Upper lobe of left lung (tissue), 6 donors: ENCODE measurements at regions not wholly inside any gene's neighbourhood (a gene's known extent, or its start where the extent isn't known, plus 50 kb on each side); places are given as distances from the start of the nearest gene placed in this dataset.

Experiments used
- ATAC-seq, 2 donors: fragments of 200-7000 bp; cut with Tn5 transposase; one replicate each; pipeline ENCODE4 v1.9.1; 2022; ENCODE audit warnings: mild to moderate bottlenecking in 2 of 2, moderate library complexity in 2 of 2; ENCODE audit not compliant: low FRiP score in 2 of 2
- DNase-seq, 2 donors: peaks; one replicate each; pipeline ENCODE4 v3.0.0-alpha.2; 2019 to 2020
- H3K27ac ChIP-seq, 4 donors: fragments of 200-600 bp; sonication (generic); one replicate each; pipeline ENCODE4 v1.5.1; 2016 to 2019
- H3K27me3 ChIP-seq, 4 donors: fragments of 200-600 bp; sonication (generic); one replicate each; pipeline ENCODE4 v1.5.1; 2017 to 2019
- H3K36me3 ChIP-seq, 4 donors: fragments of 200-600 bp; sonication (generic); one replicate each; pipeline ENCODE4 v1.5.1; 2016 to 2019
- H3K4me1 ChIP-seq, 4 donors: fragments of 200-600 bp; sonication (generic); one replicate each; pipeline ENCODE4 v1.5.1; 2018 to 2019
- H3K4me3 ChIP-seq, 4 donors: fragments of 200-600 bp; sonication (generic); one replicate each; pipeline ENCODE4 v1.5.1; 2017 to 2019; ENCODE audit warnings: mild to moderate bottlenecking in 2 of 4, moderate library complexity in 1 of 4
- H3K9me3 ChIP-seq, 4 donors: fragments of 200-600 bp; sonication (generic); one replicate each; pipeline ENCODE4 v1.5.1; 2018 to 2019
- CTCF ChIP-seq, 6 experiments: fragments of 450-650 bp in 4 of 6; fragments of 200-600 bp in 2 of 6; sonication (generic) in 2 of 6; IDR thresholded peaks; one replicate each; pipeline ENCODE4 v1.5.1; 2016 to 2019; ENCODE audit warnings: antibody characterized with exemption in 6 of 6
- EP300 ChIP-seq, 4 donors: sonication (generic); formaldehyde crosslinking; IDR thresholded peaks; one replicate each; pipeline ENCODE4 v1.5.1; 2017; ENCODE audit warnings: antibody characterized with exemption in 4 of 4, control low read depth in 2 of 4
- POLR2A ChIP-seq, 4 donors: fragments of 450-650 bp; IDR thresholded peaks; one replicate each; pipeline ENCODE4 v1.5.1; 2016 to 2017; ENCODE audit warnings: antibody characterized with exemption in 4 of 4, mild to moderate bottlenecking in 2 of 4
- POLR2AphosphoS5 ChIP-seq, 2 donors: sonication (generic); formaldehyde crosslinking; IDR thresholded peaks; one replicate each; pipeline ENCODE4 v1.5.1; 2017; ENCODE audit warnings: antibody characterized with exemption in 2 of 2
- WGBS, 2 donors: methylation state at CpG; one replicate each; pipeline ENCODE4 v1.1.5; 2017 to 2018; 5-methylcytosine and 5-hydroxymethylcytosine counted together
- donor health status: DM: no; HTN: no; CAD: no; lungs with moderate emphysema.
- donor health status: DM: no; HTN: yes; CAD: no; lungs with severe emphysema.

- 61 to 65% methylated on average over 3 of the region's 3 CpGs for WGBS, 2 donors
- Histone ChIP-seq H3K9me3 (no peaks in the 10 kb centered on the region), H3K27ac (no peak overlapping the region), H3K4me1 (no peaks in the 10 kb centered on the region), H3K4me3 (no peak overlapping the region), H3K27me3 (no peaks in the 10 kb centered on the region), H3K36me3 (no peaks in the 10 kb centered on the region)
- ATAC-seq (no peak), DNase-seq (no peak)
- no peak for TF ChIP-seq POLR2A (IDR thresholded peaks at IDR 0.05)
- no peak for TF ChIP-seq EP300 (IDR thresholded peaks at IDR 0.05)
- no peak for TF ChIP-seq CTCF (IDR thresholded peaks at IDR 0.05)
- TF ChIP-seq POLR2AphosphoS5 (IDR thresholded peaks at IDR 0.05): no peak
Observed at GRCh38 chr2:195121341-195121740, 535.7 kb upstream of the SLC39A10 start.

- no peaks in the 10 kb centered on the region for H3K36me3 ChIP-seq
- no peak overlapping the region for H3K4me3 ChIP-seq
- H3K4me1 ChIP-seq: no peaks in the 10 kb centered on the region
- no peak for TF ChIP-seq POLR2A (IDR thresholded peaks at IDR 0.05)
- ATAC-seq: no peak
- no peaks in the 10 kb centered on the region for H3K9me3 ChIP-seq
- DNase-seq: no peak
- no peak overlapping the region for H3K27ac ChIP-seq
- H3K27me3 ChIP-seq: no peaks in the 10 kb centered on the region
Observed at GRCh38 chr2:195119231-195119630, 537.8 kb upstream of the SLC39A10 start.

- H3K27me3 ChIP-seq: no peaks in the 10 kb centered on the region
- H3K4me1 ChIP-seq: no peaks in the 10 kb centered on the region
- WGBS, 2 donors: 85 to 87% methylated on average over 3 of the region's 3 CpGs
- H3K36me3 ChIP-seq: no peaks in the 10 kb centered on the region
- no peak overlapping the region for H3K4me3 ChIP-seq
- H3K9me3 ChIP-seq: no peaks in the 10 kb centered on the region
- no peak for DNase-seq
- no peak for ATAC-seq
- H3K27ac ChIP-seq: no peak overlapping the region
- TF ChIP-seq CTCF (IDR thresholded peaks at IDR 0.05) (no peak), EP300 (IDR thresholded peaks at IDR 0.05) (no peak), POLR2A (IDR thresholded peaks at IDR 0.05) (no peak), POLR2AphosphoS5 (IDR thresholded peaks at IDR 0.05) (no peak)
Observed at GRCh38 chr2:195118276-195118675, 538.8 kb upstream of the SLC39A10 start.

GRCh38 chr2:195117011-195117410, 540.0 kb upstream of the SLC39A10 start:
- Histone ChIP-seq H3K4me3 (no peak overlapping the region), H3K36me3 (no peaks in the 10 kb centered on the region), H3K4me1 (no peaks in the 10 kb centered on the region), H3K27ac (no peak overlapping the region), H3K9me3 (no peaks in the 10 kb centered on the region), H3K27me3 (no peaks in the 10 kb centered on the region)
- no peak for DNase-seq
- no peak for ATAC-seq
- TF ChIP-seq CTCF (IDR thresholded peaks at IDR 0.05): no peak
- no peak for TF ChIP-seq POLR2AphosphoS5 (IDR thresholded peaks at IDR 0.05)
- no peak for TF ChIP-seq EP300 (IDR thresholded peaks at IDR 0.05)
- no peak for TF ChIP-seq POLR2A (IDR thresholded peaks at IDR 0.05)

GRCh38 chr2:195115738-195116137, 541.3 kb upstream of the SLC39A10 start:
- WGBS, 2 donors: 22 to 30% methylated on average over 2 of the region's 2 CpGs
- DNase-seq (no peak), ATAC-seq (no peak)
- Histone ChIP-seq H3K27me3 (no peaks in the 10 kb centered on the region), H3K36me3 (no peaks in the 10 kb centered on the region), H3K27ac (no peak overlapping the region), H3K4me1 (no peaks in the 10 kb centered on the region), H3K4me3 (no peak overlapping the region), H3K9me3 (no peaks in the 10 kb centered on the region)
- TF ChIP-seq POLR2A (IDR thresholded peaks at IDR 0.05): no peak
- TF ChIP-seq POLR2AphosphoS5 (IDR thresholded peaks at IDR 0.05): no peak
- TF ChIP-seq CTCF (IDR thresholded peaks at IDR 0.05): no peak
- TF ChIP-seq EP300 (IDR thresholded peaks at IDR 0.05): no peak
